Psoas muscle (tissue), 7 donors: ENCODE measurements at regions not wholly inside any gene's neighbourhood (a gene's known extent, or its start where the extent isn't known, plus 50 kb on each side); places are given as distances from the start of the nearest gene placed in this dataset.

ENCODE experiments used
- ATAC-seq, 4 donors: fragments of 200-7000 bp; cut with Tn5 transposase; one replicate each; pipeline ENCODE4 v1.9.1; 2020; ENCODE audit warnings: moderate library complexity in 3 of 4, mild to moderate bottlenecking in 2 of 4
- DNase-seq, 2 donors: peaks; one replicate each; pipeline ENCODE4 v3.0.0-alpha.2; 2020
- H3K27ac ChIP-seq: fragments of 200-600 bp; one replicate; pipeline ENCODE4 v1.8.0; 2022
- H3K27me3 ChIP-seq, 3 donors: fragments of 200-600 bp in 1 of 3; one replicate each; pipeline versions ENCODE4 v1.6.1 to v1.8.0; 2013 to 2022; ENCODE audit warnings: low read length in 2 of 3, mild to moderate bottlenecking in 2 of 3, moderate library complexity in 1 of 3; ENCODE audit not compliant: insufficient read depth in 3 of 3
- H3K36me3 ChIP-seq, 2 donors: fragments of 200-600 bp in 1 of 2; one replicate each; pipeline versions ENCODE4 v1.6.1 to v1.8.0; 2013 to 2022; ENCODE audit warnings: low read depth in 1 of 2, mild to moderate bottlenecking in 1 of 2, moderate library complexity in 1 of 2; ENCODE audit not compliant: insufficient read depth in 1 of 2
- H3K4me1 ChIP-seq: fragments of 200-600 bp; one replicate; pipeline ENCODE4 v1.8.0; 2022
- H3K4me3 ChIP-seq: fragments of 200-600 bp; one replicate; pipeline ENCODE4 v1.8.0; 2022; ENCODE audit warnings: mild to moderate bottlenecking
- H3K9me3 ChIP-seq: fragments of 200-600 bp; one replicate; pipeline ENCODE4 v1.8.0; 2022
- WGBS, 3 donors: extraction: QIAGEN DNeasy Blood & Tissue Kit; methylation state at CpG; one replicate each; pipeline versions ENCODE4 v1.1.6 to v1.1.7; 2013; 5-methylcytosine and 5-hydroxymethylcytosine counted together
- intact Hi-C, 2 donors: fragments of 100-400 bp; cut with DNase I; formaldehyde crosslinking; loops; one replicate each; pipeline versions ENCODE4 v1.11.0 to v1.14.2; 2022
- TF ChIP-seq, protein P1 (sequence below): fragments of 200-600 bp; IDR thresholded peaks from one replicate; pipeline ENCODE4 v1.8.0; 2022; ENCODE audit warnings: antibody characterized with exemption
- donor health status: healthy with polysubstance abuse.
- donor health status: DM: no; HTN: no; CAD: no; lungs with moderate emphysema.
- donor health status: Bipolar disorder and iron deficiency.
- donor health status: healthy.
- donor health status: DM: yes; HTN: yes; CAD: no.
- donor health status: DM: no; HTN: no; CAD: no.
- donor health status: DM: yes; HTN: yes; CAD: no.

DNA sequence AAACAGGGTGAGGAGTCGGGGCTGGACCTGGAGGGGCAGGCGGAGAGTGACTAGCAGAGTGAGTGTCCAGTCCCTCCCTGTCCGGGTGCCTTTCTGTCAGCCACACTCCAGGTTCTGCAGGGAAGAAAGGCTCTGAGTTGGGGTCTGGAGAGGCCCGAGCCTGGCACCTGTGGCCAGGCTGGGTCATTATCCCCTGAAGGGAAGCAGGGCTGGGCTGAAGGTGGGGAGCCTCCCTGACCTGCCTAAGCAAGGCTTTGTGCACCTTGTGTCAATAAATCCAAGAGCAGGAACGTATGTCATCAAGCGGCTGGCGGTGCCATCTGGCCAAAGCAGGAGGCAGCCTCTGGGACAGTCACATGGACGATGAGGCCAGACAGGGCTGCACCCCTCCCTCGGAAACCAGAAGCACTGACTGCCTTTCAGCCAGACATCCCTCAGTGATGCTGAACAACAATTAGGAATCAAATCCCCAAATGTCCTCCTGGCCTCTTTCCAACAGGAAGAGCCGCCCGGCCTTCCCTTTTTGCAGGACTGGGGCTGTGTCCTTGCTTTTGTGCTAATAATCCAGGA lies 73.9 kb upstream of the FGF3 start:
- no peak overlapping the region for H3K27ac ChIP-seq
- H3K4me1 ChIP-seq = no peaks in the 10 kb centered on the region
- H3K4me3 ChIP-seq = no peak overlapping the region
- no peaks in the 10 kb centered on the region for H3K36me3 ChIP-seq
- H3K9me3 ChIP-seq = no peaks in the 10 kb centered on the region
- ATAC-seq = peak in 2 of 4 donors; percentile 9 to 16
- peaks cover 0 to 26% (median 5%) of the 10 kb centered on the region in 3 donors for H3K27me3 ChIP-seq
- TF ChIP-seq, protein P1, sequence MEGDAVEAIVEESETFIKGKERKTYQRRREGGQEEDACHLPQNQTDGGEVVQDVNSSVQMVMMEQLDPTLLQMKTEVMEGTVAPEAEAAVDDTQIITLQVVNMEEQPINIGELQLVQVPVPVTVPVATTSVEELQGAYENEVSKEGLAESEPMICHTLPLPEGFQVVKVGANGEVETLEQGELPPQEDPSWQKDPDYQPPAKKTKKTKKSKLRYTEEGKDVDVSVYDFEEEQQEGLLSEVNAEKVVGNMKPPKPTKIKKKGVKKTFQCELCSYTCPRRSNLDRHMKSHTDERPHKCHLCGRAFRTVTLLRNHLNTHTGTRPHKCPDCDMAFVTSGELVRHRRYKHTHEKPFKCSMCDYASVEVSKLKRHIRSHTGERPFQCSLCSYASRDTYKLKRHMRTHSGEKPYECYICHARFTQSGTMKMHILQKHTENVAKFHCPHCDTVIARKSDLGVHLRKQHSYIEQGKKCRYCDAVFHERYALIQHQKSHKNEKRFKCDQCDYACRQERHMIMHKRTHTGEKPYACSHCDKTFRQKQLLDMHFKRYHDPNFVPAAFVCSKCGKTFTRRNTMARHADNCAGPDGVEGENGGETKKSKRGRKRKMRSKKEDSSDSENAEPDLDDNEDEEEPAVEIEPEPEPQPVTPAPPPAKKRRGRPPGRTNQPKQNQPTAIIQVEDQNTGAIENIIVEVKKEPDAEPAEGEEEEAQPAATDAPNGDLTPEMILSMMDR = no peak
- intact Hi-C loops = no loop called here
- peak in 1 of 2 donors; percentile 36 for DNase-seq
- 31 to 39% (median 36%) methylated on average over 10 to 11 of the region's 11 CpGs for WGBS, 3 donors

DNA sequence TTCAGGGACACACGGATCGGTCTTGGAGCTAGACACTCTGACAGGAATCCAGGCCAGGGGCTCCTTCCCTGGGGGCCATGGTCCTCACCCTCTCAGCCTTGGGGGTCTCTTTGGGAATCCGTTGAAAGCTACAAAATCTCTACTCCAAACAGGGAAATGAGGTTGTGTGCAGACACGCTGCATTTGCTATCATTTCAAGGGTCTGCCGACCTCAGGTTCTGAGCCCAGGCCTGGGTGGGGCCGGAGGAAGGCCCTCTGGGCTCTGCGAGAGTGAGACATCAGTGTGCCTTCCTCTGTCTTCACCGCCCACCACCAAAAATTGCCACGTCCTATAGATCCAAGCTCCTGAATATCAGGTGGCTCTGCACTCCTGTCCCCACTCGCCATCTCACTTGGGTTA lies 74.4 kb upstream of the FGF3 start:
- TF ChIP-seq, protein P1 = no peak
- Histone ChIP-seq H3K36me3 (no peaks in the 10 kb centered on the region), H3K9me3 (no peaks in the 10 kb centered on the region), H3K27ac (no peak overlapping the region), H3K27me3 (peaks cover 0 to 26% (median 5%) of the 10 kb centered on the region in 3 donors), H3K4me3 (no peak overlapping the region), H3K4me1 (no peaks in the 10 kb centered on the region)
- peak in 1 of 2 donors; percentile 12 for DNase-seq
- ATAC-seq = no peak
- 74 to 76% (median 75%) methylated on average over 10 of the region's 10 CpGs for WGBS, 3 donors
- intact Hi-C loops = no loop called here

DNA sequence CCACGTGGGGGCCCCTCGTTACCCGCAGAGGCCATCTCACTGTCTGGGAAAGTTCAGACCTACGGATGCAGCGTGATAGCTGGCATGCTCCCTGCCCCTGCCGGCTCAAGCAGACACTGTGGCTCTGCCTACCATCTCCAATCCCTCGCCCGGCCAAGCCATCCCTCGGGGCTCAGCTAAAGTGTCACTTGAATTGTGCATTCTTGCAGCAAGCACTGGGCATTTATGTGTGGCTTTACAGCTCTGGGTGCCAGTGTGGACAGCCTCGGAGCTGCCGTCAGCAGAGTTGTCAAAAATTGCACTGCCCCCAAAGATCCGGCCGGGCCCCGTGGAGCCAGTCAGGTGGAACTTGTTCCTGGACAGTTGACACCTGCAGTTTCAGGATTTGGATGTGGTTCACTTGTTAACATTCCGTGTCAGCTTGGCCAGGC lies 75.0 kb upstream of the FGF3 start:
- 64 to 81% (median 73%) methylated on average over 15 of the region's 15 CpGs for WGBS, 3 donors

DNA sequence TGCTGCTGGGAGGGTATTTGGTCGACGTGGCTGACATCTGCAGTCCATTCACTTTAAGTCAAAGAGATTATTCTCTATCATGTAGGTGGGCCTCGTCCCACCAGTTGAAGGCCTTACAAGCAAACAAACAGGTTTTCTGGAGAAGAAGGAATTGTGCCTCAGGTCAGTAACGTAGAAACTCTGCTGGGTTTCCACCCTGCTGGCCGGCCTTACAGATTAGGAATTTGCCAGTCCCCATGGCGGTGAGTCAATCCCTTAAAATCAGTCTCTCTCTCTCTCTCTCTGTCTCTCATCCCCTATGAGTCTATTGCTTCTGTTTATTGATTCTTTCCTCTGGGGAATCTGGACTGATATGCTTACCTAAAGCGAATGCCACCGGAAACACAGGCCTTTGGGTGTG lies 75.4 kb upstream of the FGF3 start:
- Histone ChIP-seq H3K36me3 (no peaks in the 10 kb centered on the region), H3K27ac (no peak overlapping the region), H3K4me3 (no peak overlapping the region), H3K27me3 (peaks cover 0 to 18% (median 5%) of the 10 kb centered on the region in 3 donors), H3K4me1 (no peaks in the 10 kb centered on the region), H3K9me3 (no peaks in the 10 kb centered on the region)
- peak in 1 of 2 donors; percentile 11 for DNase-seq
- 79 to 85% (median 84%) methylated on average over 8 of the region's 8 CpGs for WGBS, 3 donors
- TF ChIP-seq, protein P1 = no peak
- no peak for ATAC-seq
- intact Hi-C loops = no loop called here

More for the DNA sequence above, 75.0 kb upstream of the FGF3 start:
- H3K9me3 ChIP-seq = no peaks in the 10 kb centered on the region
- H3K27me3 ChIP-seq = peaks cover 0 to 23% (median 5%) of the 10 kb centered on the region in 3 donors
- no peaks in the 10 kb centered on the region for H3K4me1 ChIP-seq
- H3K4me3 ChIP-seq = no peak overlapping the region
- TF ChIP-seq, protein P1 = no peak
- intact Hi-C loops = no loop called here
- H3K27ac ChIP-seq = no peak overlapping the region
- no peaks in the 10 kb centered on the region for H3K36me3 ChIP-seq
- DNase-seq (peak in 1 of 2 donors; percentile 41), ATAC-seq (no peak)

DNA sequence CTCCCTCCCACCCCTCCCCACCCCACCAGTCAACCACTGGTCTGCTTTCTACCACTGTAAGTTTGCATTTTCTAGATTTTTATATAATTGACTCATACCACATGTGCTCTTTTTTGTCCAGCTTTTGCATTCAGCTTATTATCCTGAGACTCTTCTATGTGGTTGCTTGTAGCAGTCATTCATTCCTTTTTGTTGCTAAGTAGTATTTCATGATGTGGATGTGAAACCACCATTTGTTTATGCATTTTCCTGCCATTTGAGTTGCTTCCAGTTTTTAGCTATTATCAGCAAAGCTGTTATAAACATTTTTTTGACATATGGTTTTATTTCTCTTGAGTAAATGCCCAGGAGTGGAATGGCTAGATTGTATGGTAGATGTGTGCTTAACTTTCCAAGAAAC lies 77.0 kb upstream of the FGF3 start:
- Histone ChIP-seq H3K27ac (no peak overlapping the region), H3K9me3 (no peaks in the 10 kb centered on the region), H3K27me3 (peaks cover 0 to 5% (median 4%) of the 10 kb centered on the region in 3 donors), H3K4me3 (no peak overlapping the region), H3K4me1 (peaks cover 10% of the 10 kb centered on the region), H3K36me3 (no peaks in the 10 kb centered on the region)
- TF ChIP-seq, protein P1 = no peak
- DNase-seq (no peak), ATAC-seq (no peak)
- intact Hi-C loops = no loop called here
